Suppressor macrophage treated with lipopolysaccharide for 4 hours (primary cell): ENCODE measurements at regions not wholly inside any gene's neighbourhood (a gene's known extent, or its start where the extent isn't known, plus 50 kb on each side); places are given as distances from the start of the nearest gene placed in this dataset.
"Not testable (repeated sequence)": the region's sequence is repeated elsewhere in the genome, so short reads cannot be mapped to it uniquely, and the experiment has no call there.

Experiments used
- DNase-seq: peaks from one replicate; pipeline ENCODE4 v3.0.0-alpha.2; 2020

DNA sequence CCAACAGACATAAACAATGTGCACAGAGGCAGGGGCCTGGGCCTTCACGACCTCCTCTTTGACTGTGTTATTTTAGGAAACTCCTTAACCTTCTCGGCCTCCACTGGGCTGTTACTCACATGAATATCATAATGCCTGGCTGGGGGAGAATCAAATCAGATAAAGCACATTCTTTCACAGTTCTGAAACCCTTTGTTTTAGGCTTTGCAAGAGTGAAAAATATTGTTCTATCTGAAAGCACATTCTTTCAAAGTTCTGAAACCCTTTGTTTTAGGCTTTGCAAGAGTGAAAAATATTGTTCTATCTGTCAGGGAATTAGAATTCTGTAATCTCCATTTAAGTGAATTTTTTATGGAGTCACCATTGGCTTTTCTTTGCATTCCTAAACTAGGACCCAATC, 50.7 kb upstream of the SYNDIG1 start:
- DNase-seq: no peak

DNA sequence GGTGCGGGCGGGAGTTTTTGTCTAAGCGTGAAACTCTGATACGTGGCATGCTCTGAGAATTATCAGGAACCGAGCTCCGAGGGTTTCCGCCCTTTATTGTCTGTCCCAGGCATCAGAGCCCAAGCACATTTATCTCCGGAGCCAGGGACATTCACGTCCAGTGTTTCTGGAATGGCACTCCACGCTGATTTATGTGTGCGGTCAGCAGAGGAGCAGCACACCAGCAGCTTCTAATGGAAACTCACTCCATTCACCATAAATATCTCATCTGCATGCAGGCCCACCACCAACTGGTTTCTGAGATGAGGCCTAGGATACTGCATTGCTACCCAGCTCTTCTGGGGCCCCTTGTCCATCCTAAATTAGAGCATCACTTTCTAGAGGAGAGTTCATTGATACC, 51.9 kb upstream of the SYNDIG1 start:
- no peak for DNase-seq

DNA sequence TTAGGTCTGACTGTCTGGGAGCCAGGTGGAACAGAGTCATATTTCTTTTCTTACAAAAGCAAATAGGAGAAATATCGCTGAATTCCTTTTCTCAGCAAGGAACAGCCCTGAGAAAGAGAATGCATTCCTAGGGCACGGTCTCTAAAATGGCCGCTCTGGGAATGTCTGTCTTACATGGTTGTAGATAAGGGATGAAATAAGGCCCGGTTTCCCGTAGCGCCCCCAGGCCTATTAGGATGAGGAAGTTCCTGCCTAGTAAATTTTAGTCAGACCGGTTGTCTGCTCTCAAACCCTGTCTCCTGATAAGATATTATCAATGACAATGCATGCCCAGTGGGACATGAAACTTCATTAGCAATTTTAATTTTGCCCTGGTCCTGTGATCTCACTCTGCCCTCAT, 54.0 kb upstream of the SYNDIG1 start:
- not testable (repeated sequence) for DNase-seq

DNA sequence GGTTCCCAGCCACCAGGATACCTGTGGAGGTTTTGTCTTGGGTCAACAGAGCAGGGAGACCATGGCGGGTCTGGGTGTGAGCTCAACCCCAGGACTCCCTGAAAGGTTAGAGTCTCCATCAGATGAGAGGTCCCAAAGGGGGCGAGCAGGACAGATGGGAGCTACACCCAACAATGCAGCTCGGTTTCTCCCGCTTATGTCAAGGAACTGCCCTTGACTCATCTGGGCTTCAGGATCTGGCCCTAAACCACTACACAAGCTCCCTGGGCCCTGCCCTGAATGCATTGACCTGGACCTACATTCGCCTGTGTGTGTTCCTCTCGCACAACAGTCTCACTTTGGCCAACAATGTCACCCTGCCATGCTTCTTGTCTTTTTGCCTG, 57.6 kb upstream of the SYNDIG1 start:
- no peak for DNase-seq

DNA sequence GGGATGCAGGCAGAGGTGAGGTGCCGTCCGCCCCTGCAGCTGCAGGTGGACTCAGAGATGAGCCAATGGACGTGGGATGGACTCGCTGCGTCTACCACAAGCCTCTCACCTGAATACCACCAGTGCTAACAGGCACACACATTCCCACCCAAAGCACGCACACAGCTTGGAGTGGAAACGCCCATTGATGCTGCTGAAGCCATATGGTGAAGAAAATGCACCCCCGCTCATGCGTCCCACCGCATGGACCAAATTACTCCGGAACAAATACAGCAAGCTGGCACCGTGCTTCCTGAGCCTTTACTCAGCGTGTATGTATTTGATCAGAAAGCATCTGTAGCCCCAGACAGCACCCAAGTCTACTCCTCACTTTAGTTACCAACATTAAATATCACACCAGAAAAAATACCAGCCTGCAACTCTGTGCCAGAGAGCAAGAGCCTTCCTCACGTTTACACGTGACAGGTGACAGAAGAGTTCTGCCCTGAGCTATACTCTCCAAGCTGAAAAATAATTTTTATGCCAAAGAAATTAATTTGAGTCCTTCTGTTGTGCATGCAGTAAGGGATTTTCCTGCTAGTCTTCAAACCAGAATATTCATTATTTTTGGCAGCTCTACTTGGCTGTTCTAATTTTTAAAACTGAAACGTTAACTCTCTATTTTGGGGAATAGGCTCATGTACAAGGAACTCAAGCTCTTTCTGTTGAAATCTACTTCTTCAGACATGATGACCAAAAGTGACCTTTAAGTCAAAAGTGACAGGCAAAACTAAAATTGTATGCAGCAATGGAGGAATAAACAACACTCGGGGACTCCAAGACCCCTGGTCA, 58.2 kb upstream of the SYNDIG1 start:
- DNase-seq: no peak

DNA sequence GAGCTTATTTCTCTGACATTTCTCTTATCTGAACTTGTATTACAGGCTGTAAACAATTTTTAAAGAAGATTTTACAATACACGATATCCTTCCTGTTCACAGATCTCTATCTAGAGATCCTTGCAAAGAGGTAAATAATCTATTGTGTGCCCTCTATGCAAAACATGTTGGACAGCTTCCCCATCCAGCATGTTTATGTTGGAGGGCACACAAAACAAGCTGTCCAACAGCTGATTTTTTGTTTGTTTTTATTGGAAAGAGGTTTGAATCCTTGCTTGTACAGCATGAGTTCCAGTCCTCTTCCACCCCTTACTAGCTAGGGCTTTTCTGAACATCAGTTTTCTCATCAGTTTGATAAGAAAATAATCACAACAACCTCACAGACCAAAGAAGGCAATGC, 62.3 kb upstream of the SYNDIG1 start:
- no peak for DNase-seq

DNA sequence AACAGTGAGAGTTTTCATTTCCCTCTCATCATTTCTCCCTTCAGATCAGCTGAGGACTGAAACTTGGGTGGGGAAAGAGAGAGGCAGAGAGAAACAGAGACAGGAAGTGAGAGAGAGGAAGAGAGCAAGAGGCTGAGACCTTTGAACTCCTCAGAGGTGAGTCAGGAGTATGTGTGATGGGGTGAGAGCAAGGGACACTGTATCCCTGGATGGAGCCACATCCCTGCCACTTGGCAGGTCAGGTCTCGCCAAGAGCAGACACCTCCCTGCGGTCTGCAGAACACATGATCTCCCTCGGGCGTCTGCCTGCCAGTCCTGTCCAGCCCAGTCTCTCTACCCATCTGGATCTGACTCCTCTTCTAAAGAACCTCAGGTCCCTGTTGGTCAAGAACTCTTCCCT, 62.7 kb upstream of the SYNDIG1 start:
- no peak for DNase-seq

DNA sequence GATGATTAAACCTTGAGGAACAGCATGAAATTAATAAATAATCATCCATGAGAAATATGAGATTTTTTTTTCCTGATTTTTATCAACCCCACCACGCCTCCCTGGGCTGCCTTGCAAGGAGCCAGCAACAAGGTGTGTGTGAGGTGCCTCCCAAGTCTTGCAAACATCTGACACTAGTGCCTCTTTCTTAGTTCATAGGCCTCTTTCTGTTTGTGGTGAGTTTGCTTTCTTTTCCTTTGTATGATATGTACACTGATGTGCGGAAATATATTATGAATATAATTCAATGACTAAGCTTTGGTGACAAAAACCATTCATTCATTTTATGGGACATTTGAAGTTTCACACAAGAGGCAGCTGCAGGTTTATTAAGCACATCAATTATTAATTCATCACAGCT, 63.2 kb upstream of the SYNDIG1 start:
- no peak for DNase-seq

DNA sequence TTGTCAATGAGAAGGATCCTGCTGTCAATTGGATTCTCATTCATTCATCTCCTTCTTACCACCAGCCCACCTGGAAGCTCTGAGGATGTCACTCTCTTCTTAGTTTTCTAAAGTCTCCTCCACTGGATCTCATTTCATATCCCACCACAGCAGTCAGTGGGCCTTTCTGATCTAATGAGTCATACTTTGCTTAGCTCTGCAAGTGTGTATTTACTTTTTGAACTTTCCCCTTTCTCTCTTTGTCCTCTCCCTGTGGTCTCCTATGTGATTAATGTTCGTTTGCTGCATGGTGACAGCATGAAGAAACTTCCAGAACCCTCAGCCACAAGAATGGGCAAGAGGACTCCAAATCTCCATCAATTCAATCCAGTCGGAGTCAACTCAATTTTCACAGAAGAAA, 63.6 kb upstream of the SYNDIG1 start:
- DNase-seq: no peak

DNA sequence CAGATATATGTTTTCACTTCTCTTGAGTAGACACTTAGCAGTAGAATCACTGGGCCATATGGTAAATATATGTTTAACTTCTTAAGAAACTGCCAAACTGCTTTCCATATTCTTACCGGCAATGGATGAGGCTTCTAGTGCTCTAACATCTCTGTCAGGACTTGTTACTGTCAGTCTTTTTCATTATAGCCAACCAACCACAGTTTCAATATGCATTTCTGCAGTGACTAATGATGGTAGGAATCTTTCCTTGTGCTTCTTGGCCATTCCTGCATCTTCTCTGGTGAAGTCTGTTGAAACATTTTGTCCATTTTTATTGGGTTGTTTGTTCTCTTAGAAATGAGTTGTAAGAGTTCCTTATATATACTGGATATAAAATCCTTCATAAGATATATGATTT, 66.0 kb upstream of the SYNDIG1 start:
- DNase-seq: no peak

DNA sequence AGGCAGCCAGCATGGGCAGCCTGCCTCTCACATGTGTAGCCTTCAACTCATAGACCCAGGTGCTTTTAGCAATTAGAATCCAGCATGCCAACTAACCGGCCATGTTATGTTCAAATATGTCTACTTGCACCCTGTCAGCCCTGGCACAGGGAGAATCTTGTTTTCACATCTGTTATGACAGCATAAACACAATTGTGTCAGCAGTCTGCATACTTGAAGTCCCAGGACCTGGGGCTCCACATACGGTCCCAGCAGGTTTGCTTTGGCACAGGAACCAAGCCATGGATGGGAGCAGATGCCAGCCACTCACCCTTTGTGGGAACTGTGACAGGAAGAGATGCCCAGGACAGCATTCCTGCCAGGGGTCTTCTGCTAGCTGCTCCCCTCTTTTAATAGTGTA, 67.2 kb upstream of the SYNDIG1 start:
- no peak for DNase-seq

DNA sequence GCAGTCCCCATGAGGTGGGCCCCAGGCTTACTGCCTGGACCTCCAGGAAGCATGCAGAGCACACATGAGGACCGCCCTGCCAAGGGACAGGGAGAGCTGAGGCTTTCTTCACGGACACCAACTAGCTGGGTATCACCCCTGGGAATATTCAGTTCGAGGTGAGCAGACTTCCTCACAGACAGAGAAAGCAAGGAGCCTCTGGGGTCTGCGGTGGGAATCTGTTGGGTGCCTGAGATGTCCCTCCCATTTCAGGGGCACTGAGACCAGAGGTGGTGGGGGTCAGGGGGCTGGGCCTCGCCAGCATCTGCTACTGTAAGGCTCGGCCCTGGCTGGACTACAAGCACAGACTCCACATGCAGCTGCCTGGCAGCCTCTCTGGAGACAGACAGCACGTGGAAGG, 74.3 kb upstream of the SYNDIG1 start:
- no peak for DNase-seq

DNA sequence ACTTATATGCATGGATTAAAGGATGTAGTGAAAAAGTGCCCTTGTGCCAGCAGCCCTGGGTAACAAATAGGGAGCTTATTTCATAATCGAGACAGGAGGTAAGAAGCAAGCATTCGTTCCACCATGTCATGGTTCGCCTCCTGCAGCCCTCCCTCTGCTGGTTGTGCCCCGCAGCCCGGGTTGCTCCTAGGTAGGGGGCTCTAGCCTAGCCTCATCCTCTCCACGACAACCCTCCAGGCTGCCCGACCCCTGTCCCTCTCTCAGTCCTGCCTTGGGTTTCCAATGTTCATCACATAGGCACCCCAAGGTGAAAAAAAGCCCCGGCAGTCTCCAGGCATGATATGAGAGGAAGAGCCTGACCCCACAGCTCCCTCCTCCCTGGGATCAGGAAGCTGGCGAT, 75.5 kb upstream of the SYNDIG1 start:
- DNase-seq: no peak

DNA sequence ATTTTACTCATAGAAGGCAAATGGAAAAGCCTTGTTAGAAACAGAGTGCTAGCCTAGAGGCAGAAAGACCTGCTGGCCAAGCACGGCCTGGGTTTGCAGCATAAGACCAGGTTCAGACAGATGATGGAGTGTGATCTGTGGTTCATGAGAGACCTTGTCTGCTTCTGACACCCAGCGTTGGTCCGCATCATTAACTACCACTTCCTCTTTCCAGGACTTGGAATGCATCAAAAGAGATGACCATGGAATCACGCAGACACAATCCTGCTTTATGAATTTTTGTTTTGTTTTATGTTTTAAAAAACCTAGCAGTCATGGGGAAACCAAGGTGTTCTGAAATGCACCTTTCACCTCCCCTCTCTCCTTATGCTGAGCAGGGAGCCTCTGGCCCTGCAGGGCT, 76.8 kb upstream of the SYNDIG1 start:
- no peak for DNase-seq

DNA sequence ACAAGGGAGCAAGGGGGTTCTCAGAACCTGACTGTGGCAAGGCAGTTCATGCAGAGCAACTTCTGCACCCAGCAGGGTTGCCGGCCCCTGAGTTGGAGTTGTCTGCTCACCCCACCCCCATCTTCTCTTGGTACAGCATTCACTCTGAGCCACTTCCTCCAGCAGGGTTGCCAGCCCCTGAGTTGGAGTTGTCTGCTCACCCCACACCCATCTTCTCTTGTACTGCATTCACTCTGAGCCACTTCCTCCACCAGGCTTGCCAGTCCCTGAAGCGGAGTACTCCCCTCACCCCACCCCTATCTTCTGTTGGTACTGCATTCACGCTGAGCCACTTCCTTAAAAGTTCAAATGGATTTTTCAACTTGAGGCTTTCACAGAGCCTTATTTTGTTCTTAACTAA, 79.7 kb upstream of the SYNDIG1 start:
- peak; percentile 44 for DNase-seq

DNA sequence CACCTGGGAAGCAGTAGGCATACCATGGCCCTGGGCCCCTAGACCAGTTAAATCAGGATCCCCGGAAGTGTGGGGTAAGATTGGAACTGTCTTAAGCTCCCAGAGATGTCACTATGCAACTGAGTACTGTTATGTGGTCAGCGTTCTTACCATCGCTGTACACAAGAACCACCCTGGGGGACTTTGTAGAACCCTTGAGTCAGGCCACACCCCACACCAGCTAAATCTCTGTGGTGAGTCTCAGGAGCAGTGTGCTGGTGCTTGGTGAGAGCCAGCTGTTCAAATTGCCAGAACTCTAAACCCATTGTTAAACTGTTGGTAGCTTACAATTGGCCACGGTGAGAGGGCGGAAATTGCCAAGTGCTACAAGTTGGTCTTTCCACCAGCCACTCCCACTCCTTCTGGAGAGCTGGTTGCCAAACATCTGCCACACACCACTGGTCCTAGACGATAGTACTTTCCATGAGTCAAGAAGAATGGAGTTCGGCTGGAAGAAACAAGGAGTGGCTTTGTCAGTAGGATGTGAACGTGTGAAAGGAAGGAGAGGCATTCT, 80.5 kb upstream of the SYNDIG1 start:
- DNase-seq: no peak

DNA sequence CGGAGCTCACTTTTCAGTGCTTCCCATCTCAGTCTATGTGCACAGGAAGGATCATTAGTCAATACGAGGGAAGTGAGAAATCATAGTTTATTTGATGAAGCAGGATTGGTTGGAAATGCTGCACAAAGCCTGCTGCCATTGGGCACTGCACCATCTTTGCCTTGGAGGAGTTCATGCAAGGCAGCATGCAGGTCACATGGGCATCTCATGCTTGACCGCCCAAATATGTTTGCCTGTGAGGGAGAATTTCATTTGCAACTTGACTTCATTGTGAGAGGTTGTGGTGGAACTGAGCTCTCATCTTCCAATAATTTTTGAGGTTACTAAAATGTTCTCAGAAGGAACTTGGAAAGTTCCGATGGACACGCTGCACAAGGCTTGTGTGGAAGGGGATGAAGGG, 83.9 kb upstream of the SYNDIG1 start:
- no peak for DNase-seq

DNA sequence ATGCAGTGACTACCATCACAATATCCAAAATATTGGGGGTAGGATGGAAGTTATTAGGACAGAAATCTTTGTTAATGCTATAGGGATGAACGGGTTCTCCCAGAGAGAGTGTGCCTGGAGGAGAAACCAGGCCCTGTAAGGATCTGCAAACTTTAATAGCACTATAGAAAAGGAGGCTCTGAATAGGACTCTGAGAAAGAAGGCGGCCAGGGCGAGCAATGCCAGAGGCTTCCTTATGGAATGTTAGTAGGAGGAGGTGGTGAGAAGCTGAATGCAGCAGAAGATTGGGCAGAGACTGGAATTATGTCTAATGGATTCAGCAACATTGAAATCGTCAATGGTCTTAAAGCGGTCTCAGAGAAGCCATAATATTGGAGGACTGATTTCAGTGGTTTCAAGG, 84.6 kb upstream of the SYNDIG1 start:
- no peak for DNase-seq

DNA sequence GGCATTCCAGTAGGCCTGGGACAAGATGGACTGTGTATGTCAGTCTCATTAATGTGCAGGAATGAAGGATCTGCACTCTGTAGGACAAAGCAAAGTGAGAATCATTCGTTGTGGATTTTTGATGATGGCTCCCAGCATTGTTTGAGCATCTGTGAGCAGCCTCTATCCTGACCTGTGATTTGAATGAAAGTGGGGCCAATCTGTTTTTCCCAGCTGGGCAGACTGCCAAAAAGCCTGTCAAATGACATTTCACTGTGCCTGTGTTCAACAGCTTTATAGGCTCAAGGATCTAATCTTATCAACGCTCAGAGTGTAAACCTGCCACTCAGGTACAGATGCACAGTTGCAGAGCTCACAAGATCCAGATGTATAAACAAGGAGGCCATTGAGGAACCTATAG, 86.7 kb upstream of the SYNDIG1 start:
- no peak for DNase-seq

DNA sequence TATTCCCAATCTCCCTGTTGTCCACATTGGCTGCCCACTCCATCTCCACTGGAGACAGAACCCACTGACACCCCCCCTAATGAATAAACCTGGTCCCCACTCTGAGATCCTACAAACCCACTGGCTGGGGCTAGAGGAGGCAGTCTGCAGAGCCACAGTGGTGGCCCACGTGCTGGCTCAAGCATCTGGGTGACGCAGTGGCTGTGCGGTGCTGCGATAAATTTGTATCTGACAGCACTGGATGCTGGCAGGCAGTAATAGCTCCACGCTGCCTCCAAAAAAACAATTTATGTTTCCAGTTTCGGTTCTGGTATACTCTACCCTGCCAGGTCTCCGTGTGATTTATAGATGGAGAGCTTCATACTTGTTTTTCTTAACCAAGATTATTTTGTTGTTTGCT, 87.1 kb upstream of the SYNDIG1 start:
- no peak for DNase-seq

DNA sequence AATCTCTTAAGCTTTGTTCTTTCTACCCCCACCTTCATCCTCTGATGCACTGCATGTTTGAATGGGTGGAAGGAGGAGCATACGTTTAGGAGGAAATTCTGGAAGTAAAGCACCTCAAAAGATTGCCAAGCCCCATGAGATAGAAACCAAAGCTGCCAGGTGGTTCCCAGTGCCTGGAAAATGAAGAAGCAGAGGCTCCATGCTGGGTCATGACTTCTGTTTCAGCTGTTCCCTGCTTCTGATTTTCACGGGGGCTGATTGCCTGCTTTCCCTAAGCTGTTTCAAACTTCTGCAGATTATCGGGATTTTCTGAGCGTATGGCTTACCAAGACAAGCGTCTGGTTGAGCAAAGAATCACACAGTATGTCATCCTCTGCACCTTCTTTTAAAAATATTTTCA, 87.5 kb upstream of the SYNDIG1 start:
- no peak for DNase-seq

DNA sequence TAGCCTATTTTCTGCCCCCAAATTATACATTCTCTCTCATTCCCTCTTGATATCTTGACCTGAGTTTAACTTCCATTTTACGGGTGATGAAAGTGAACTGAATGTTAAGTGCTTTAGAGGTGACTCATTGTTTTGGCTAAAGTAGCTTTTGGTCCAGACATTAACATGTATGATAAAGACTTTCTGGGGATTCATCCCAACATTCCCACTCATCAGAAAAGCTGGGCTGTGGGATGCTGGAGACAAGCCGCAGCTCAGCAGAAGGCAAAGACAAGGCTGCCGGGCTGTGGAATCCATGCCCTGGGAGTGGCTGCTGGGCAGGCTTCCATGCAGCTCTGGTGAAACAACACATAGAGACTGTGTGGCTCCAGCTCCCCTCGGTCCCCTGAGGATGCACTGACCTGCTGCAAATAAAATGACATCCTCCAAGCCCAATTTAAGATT, 89.9 kb upstream of the SYNDIG1 start:
- no peak for DNase-seq

DNA sequence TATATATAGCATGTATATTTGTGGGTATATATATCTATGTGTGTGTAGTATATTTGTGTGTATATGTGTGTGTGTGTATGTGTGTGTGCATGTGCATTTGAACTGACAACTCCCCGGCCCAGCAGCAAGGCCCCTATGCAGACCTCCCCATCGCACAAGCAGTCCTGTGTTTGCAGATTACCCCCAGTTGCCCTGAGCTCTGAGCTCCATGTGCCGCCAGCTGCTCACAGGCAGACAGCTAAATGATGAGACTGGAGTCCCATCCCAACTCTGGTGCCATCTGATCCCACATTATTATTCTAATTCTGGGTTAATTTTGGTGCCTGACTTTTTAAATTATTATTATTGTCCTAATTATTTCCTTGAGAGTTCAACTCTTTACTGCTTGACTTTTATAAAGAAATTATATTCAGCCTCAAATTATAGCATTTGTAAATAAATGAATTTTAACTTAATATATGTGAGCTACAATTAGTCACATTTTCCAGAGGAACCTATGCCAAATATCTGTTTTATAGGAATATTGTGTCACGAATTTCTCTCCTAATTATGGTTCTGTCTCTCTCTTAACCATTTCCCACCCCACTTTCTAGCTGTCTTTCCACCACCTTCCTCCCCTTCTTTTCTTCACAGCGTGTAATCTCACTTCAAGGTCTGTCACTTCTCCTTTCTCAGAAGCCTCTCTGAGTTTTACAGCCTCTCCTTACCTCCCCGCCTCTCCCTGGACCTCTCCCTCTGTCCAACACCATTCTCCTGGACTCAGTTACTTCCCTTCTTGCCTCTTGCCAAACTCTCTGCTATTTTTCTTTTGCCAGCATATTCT, 90.6 kb upstream of the SYNDIG1 start:
- no peak for DNase-seq
